ENCODE measurements at regions not wholly inside any gene's neighbourhood (a gene's known extent, or its start where the extent isn't known, plus 50 kb on each side); places are given as distances from the start of the nearest gene placed in this dataset.

- H3K4me3 Mint-ChIP-seq (ENCODE audit: unreplicated experiment): no peak overlapping the region
- H3K9me3 Mint-ChIP-seq (ENCODE audit: low read depth): peaks cover 17% of the 10 kb centered on the region
- TF ChIP-seq CTCF (IDR thresholded peaks at IDR 0.05): no peak
- H3K36me3 Mint-ChIP-seq (ENCODE audit: low read depth): no peaks in the 10 kb centered on the region
- H3K27me3 Mint-ChIP-seq (ENCODE audit: low read depth): no peaks in the 10 kb centered on the region
- H3K4me1 Mint-ChIP-seq (ENCODE audit: low read depth): no peaks in the 10 kb centered on the region
- DNase-seq (ENCODE audit: low spot score): no peak
- no peak overlapping the region for H3K27ac Mint-ChIP-seq (ENCODE audit: unreplicated experiment)
Measured at GRCh38 chr20:7220755-7221154, 453.3 kb downstream of the BMP2 start.

- no peak overlapping the region for H3K4me3 Mint-ChIP-seq (ENCODE audit: unreplicated experiment)
- peaks cover 17% of the 10 kb centered on the region for H3K9me3 Mint-ChIP-seq (ENCODE audit: low read depth)
Measured at GRCh38 chr20:7226156-7226555, 458.7 kb downstream of the BMP2 start.

GRCh38 chr20:7231303-7231702 is 463.8 kb downstream of the BMP2 start:
- TF ChIP-seq CTCF (IDR thresholded peaks at IDR 0.05): no peak
- Mint-ChIP-seq H3K36me3 (ENCODE audit: low read depth) (no peaks in the 10 kb centered on the region), H3K9me3 (ENCODE audit: low read depth) (peaks cover 16% of the 10 kb centered on the region), H3K4me1 (ENCODE audit: low read depth) (no peaks in the 10 kb centered on the region), H3K27me3 (ENCODE audit: low read depth) (no peaks in the 10 kb centered on the region), H3K27ac (ENCODE audit: unreplicated experiment) (no peak overlapping the region), H3K4me3 (ENCODE audit: unreplicated experiment) (no peak overlapping the region)
- DNase-seq (ENCODE audit: low spot score): no peak

More at GRCh38 chr20:7226156-7226555, 458.7 kb downstream of the BMP2 start:
- no peaks in the 10 kb centered on the region for H3K4me1 Mint-ChIP-seq (ENCODE audit: low read depth)
- no peak for DNase-seq (ENCODE audit: low spot score)
- no peaks in the 10 kb centered on the region for H3K27me3 Mint-ChIP-seq (ENCODE audit: low read depth)
- H3K27ac Mint-ChIP-seq (ENCODE audit: unreplicated experiment): no peak overlapping the region
- no peaks in the 10 kb centered on the region for H3K36me3 Mint-ChIP-seq (ENCODE audit: low read depth)
- no peak for TF ChIP-seq CTCF (IDR thresholded peaks at IDR 0.05)

GRCh38 chr20:7232796-7233195 is 465.3 kb downstream of the BMP2 start:
- no peak for DNase-seq (ENCODE audit: low spot score)
- Mint-ChIP-seq H3K4me1 (ENCODE audit: low read depth) (no peaks in the 10 kb centered on the region), H3K27me3 (ENCODE audit: low read depth) (peaks cover 3% of the 10 kb centered on the region), H3K36me3 (ENCODE audit: low read depth) (no peaks in the 10 kb centered on the region), H3K27ac (ENCODE audit: unreplicated experiment) (no peak overlapping the region), H3K9me3 (ENCODE audit: low read depth) (peaks cover 16% of the 10 kb centered on the region), H3K4me3 (ENCODE audit: unreplicated experiment) (no peak overlapping the region)
- TF ChIP-seq CTCF (IDR thresholded peaks at IDR 0.05): no peak

- DNase-seq (ENCODE audit: low spot score): no peak
Measured at GRCh38 chr20:7237251-7237650, 469.8 kb downstream of the BMP2 start.

More at GRCh38 chr20:7237251-7237650, 469.8 kb downstream of the BMP2 start:
- H3K4me1 Mint-ChIP-seq (ENCODE audit: low read depth): no peaks in the 10 kb centered on the region
- H3K27ac Mint-ChIP-seq (ENCODE audit: unreplicated experiment): no peak overlapping the region
- H3K4me3 Mint-ChIP-seq (ENCODE audit: unreplicated experiment): no peak overlapping the region
- no peak for TF ChIP-seq CTCF (IDR thresholded peaks at IDR 0.05)
- peaks cover 3% of the 10 kb centered on the region for H3K27me3 Mint-ChIP-seq (ENCODE audit: low read depth)
- no peaks in the 10 kb centered on the region for H3K36me3 Mint-ChIP-seq (ENCODE audit: low read depth)
- peaks cover 12% of the 10 kb centered on the region for H3K9me3 Mint-ChIP-seq (ENCODE audit: low read depth)
